HL-60 (cell line): ENCODE measurements at regions not wholly inside any gene's neighbourhood (a gene's known extent, or its start where the extent isn't known, plus 50 kb on each side); places are given as distances from the start of the nearest gene placed in this dataset.

Experiments
- DNase-seq, 2 experiments: peaks; one replicate each; pipeline ENCODE4 v3.0.0-alpha.2; 2010 to 2020; ENCODE audit warnings: low read depth in 1 of 2, low spot score in 1 of 2
- H3K27ac ChIP-seq: fragments of 250-450 bp; sonication (Bioruptor Pico); replicated peaks from 2 replicates; pipeline ENCODE4 v1.5.1; 2020; ENCODE audit warnings: mild to moderate bottlenecking, moderate library complexity
- H3K27me3 ChIP-seq: fragments of 250-450 bp; sonication (Bioruptor Pico); 2 replicates; pipeline ENCODE4 v1.5.1; 2021; ENCODE audit warnings: mild to moderate bottlenecking, moderate library complexity; ENCODE audit not compliant: insufficient read depth, poor library complexity, severe bottlenecking
- H3K4me3 ChIP-seq: replicated peaks from 2 replicates; pipeline ENCODE4 v1.5.1; 2011; ENCODE audit warnings: mild to moderate bottlenecking, control low read depth, low read length; ENCODE audit not compliant: insufficient read depth
- GABPA ChIP-seq: IDR thresholded peaks from 2 replicates; pipeline ENCODE4 v1.6.1; 2012; ENCODE audit warnings: low read depth
- POLR2AphosphoS5 ChIP-seq: IDR thresholded peaks from 2 replicates; pipeline ENCODE4 v1.6.1; 2012; ENCODE audit warnings: low read depth
- SPI1 ChIP-seq: IDR thresholded peaks from 2 replicates; pipeline ENCODE4 v1.6.1; 2012; ENCODE audit warnings: low read depth, mild to moderate bottlenecking, borderline replicate concordance
- TF ChIP-seq, protein P1 (sequence below): IDR thresholded peaks from one replicate; pipeline ENCODE4 v1.5.1; 2011; ENCODE audit warnings: low read length, control low read depth, inconsistent platforms; ENCODE audit not compliant: insufficient read depth
- TF ChIP-seq, protein P2 (sequence below): IDR thresholded peaks from 2 replicates; pipeline ENCODE4 v1.6.1; 2012; ENCODE audit warnings: low read depth; ENCODE audit not compliant: insufficient replicate concordance

DNA sequence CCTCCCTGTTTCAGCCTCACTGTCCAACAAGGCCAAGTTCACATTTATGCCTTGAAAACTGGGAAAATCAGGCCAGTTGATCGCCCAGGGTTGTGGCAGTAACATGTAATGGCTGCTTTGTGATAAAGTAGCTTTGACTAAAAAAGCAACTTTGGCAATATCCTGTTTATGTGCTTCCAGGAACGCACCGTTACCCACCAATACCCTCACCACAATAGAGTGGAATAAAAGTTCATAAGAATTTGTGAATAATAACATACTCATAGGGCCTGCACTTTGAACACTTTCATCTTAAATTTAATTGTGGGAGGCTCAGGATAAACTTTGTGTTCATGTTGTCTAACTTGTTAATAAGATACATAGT is 80.7 kb upstream of the MAML3 start:
- Histone ChIP-seq H3K27ac (no peak overlapping the region), H3K27me3 (no peaks in the 10 kb centered on the region), H3K4me3 (no peak overlapping the region)
- TF ChIP-seq, protein P1, sequence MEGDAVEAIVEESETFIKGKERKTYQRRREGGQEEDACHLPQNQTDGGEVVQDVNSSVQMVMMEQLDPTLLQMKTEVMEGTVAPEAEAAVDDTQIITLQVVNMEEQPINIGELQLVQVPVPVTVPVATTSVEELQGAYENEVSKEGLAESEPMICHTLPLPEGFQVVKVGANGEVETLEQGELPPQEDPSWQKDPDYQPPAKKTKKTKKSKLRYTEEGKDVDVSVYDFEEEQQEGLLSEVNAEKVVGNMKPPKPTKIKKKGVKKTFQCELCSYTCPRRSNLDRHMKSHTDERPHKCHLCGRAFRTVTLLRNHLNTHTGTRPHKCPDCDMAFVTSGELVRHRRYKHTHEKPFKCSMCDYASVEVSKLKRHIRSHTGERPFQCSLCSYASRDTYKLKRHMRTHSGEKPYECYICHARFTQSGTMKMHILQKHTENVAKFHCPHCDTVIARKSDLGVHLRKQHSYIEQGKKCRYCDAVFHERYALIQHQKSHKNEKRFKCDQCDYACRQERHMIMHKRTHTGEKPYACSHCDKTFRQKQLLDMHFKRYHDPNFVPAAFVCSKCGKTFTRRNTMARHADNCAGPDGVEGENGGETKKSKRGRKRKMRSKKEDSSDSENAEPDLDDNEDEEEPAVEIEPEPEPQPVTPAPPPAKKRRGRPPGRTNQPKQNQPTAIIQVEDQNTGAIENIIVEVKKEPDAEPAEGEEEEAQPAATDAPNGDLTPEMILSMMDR = no peak
- TF ChIP-seq, protein P2, sequence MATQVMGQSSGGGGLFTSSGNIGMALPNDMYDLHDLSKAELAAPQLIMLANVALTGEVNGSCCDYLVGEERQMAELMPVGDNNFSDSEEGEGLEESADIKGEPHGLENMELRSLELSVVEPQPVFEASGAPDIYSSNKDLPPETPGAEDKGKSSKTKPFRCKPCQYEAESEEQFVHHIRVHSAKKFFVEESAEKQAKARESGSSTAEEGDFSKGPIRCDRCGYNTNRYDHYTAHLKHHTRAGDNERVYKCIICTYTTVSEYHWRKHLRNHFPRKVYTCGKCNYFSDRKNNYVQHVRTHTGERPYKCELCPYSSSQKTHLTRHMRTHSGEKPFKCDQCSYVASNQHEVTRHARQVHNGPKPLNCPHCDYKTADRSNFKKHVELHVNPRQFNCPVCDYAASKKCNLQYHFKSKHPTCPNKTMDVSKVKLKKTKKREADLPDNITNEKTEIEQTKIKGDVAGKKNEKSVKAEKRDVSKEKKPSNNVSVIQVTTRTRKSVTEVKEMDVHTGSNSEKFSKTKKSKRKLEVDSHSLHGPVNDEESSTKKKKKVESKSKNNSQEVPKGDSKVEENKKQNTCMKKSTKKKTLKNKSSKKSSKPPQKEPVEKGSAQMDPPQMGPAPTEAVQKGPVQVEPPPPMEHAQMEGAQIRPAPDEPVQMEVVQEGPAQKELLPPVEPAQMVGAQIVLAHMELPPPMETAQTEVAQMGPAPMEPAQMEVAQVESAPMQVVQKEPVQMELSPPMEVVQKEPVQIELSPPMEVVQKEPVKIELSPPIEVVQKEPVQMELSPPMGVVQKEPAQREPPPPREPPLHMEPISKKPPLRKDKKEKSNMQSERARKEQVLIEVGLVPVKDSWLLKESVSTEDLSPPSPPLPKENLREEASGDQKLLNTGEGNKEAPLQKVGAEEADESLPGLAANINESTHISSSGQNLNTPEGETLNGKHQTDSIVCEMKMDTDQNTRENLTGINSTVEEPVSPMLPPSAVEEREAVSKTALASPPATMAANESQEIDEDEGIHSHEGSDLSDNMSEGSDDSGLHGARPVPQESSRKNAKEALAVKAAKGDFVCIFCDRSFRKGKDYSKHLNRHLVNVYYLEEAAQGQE = no peak
- TF ChIP-seq POLR2AphosphoS5 (no peak), SPI1 (no peak), GABPA (no peak)
- DNase-seq = no peak

DNA sequence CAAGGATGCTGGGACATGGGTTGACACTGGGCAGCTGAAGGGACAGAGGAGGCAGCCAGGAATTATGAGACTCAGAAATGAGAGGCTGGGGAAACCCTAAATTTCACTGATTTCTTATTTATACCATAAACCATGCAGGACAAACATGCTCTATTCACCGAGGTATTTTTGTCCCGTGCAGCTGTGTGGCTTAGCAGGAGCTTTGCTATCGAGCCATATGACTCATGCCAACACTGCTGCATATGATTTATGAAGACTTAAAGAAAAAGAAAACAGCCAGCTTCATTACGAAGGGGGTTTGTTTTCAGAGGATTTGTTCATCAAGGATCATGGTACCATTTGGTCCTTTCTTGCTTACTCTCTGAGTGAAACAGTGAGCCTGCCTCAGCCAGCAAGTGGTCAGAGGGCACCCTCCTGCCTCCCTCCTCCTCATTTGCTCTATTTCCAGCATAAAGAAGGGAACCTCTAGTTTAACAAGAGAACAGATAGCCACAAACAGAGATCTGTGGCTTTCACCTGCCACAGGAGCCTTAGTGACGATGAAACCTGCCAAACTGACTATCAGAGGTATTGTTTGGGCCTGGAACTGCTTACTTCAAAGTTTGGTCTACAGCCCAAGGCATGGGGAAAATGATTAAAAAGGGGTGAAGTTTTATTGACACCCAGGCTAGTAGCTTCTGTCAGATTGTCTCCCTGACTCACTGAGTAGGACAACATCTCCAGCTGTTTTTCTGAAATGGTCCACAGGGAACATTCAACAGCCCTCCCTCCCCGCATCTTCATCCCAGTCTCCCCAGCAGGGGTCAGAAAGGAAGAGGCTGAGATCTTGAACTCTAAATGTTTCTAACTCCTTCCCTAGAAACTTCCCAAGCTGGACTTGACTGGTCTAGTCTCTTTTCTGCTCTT is 80.1 kb upstream of the MAML3 start:
- Histone ChIP-seq H3K27ac (no peak overlapping the region), H3K4me3 (no peak overlapping the region), H3K27me3 (no peaks in the 10 kb centered on the region)
- TF ChIP-seq, protein P2 = no peak
- TF ChIP-seq, protein P1 = no peak
- TF ChIP-seq GABPA = no peak
- no peak for TF ChIP-seq POLR2AphosphoS5
- no peak for TF ChIP-seq SPI1
- no peak for DNase-seq

DNA sequence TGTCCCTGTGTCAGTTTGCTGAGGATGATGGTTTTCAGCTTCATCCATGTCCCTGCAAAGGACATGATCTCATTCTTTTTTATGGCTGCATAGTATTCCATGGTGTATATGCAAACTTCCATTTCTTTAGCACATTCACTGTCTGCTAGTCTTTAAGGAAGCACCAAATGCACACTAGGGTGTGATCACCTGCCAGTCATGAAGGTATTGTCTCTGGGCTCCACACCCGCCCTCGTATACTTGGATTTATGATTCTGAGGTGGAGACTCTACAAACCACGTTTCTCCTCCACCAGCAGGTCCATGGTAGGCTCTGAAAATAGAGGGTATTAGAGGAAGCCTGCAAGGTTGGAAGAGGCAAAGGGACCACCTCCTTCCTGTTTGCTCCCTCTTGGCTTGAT is 75.9 kb upstream of the MAML3 start:
- TF ChIP-seq, protein P1 = no peak
- TF ChIP-seq, protein P2 = no peak
- no peak for TF ChIP-seq GABPA
- no peak for TF ChIP-seq POLR2AphosphoS5
- no peak for TF ChIP-seq SPI1

More for the DNA sequence above, 75.9 kb upstream of the MAML3 start:
- H3K27ac ChIP-seq = no peak overlapping the region
- DNase-seq = no peak
- no peak overlapping the region for H3K4me3 ChIP-seq
- no peaks in the 10 kb centered on the region for H3K27me3 ChIP-seq
